ENCODE measurements at regions not wholly inside any gene's neighbourhood (a gene's known extent, or its start where the extent isn't known, plus 50 kb on each side); places are given as distances from the start of the nearest gene placed in this dataset.
"Not testable (repeated sequence)": the region's sequence is repeated elsewhere in the genome, so short reads cannot be mapped to it uniquely, and the experiment has no call there.

GRCh38 chr1:65083263-65083896 lies 64.6 kb upstream of the AK4 start:
- Histone ChIP-seq H3K9me3 (ENCODE audit: low read length) (no peaks in the 10 kb centered on the region), H3K36me3 (ENCODE audit: insufficient read depth, low read length) (no peaks in the 10 kb centered on the region), H2AFZ (ENCODE audit: low read depth, low read length) (no peak overlapping the region), H3K4me3 (ENCODE audit: low read length) (no peak overlapping the region), H3K4me1 (ENCODE audit: insufficient read depth, low read length) (no peaks in the 10 kb centered on the region), H3K27me3 (ENCODE audit: insufficient read depth, low read length) (no peaks in the 10 kb centered on the region)

GRCh38 chr1:65084066-65084465 lies 63.9 kb upstream of the AK4 start:
- no peaks in the 10 kb centered on the region for H3K4me1 ChIP-seq (ENCODE audit: insufficient read depth, low read length)
- no peak overlapping the region for H3K4me3 ChIP-seq (ENCODE audit: low read length)
- no peak overlapping the region for H2AFZ ChIP-seq (ENCODE audit: low read depth, low read length)
- no peaks in the 10 kb centered on the region for H3K27me3 ChIP-seq (ENCODE audit: insufficient read depth, low read length)
- no peaks in the 10 kb centered on the region for H3K36me3 ChIP-seq (ENCODE audit: insufficient read depth, low read length)
- no peaks in the 10 kb centered on the region for H3K9me3 ChIP-seq (ENCODE audit: low read length)

- not testable (repeated sequence) for H3K36me3 ChIP-seq (ENCODE audit: insufficient read depth, low read length); H3K27me3 ChIP-seq (ENCODE audit: insufficient read depth, low read length); H3K9me3 ChIP-seq (ENCODE audit: low read length); H2AFZ ChIP-seq (ENCODE audit: low read depth, low read length); H3K4me1 ChIP-seq (ENCODE audit: insufficient read depth, low read length); H3K4me3 ChIP-seq (ENCODE audit: low read length)
Observed at GRCh38 chr1:65087519-65087918, 60.5 kb upstream of the AK4 start.

GRCh38 chr1:65090406-65090805 lies 57.6 kb upstream of the AK4 start:
- no peaks in the 10 kb centered on the region for H3K4me1 ChIP-seq (ENCODE audit: insufficient read depth, low read length)
- H3K36me3 ChIP-seq (ENCODE audit: insufficient read depth, low read length) = no peaks in the 10 kb centered on the region
- no peaks in the 10 kb centered on the region for H3K9me3 ChIP-seq (ENCODE audit: low read length)
- H2AFZ ChIP-seq (ENCODE audit: low read depth, low read length) = no peak overlapping the region
- no peak overlapping the region for H3K4me3 ChIP-seq (ENCODE audit: low read length)
- peaks cover 4% of the 10 kb centered on the region for H3K27me3 ChIP-seq (ENCODE audit: insufficient read depth, low read length)

GRCh38 chr1:65092691-65093090 lies 55.3 kb upstream of the AK4 start:
- H3K36me3 ChIP-seq (ENCODE audit: insufficient read depth, low read length) = no peaks in the 10 kb centered on the region
- no peaks in the 10 kb centered on the region for H3K9me3 ChIP-seq (ENCODE audit: low read length)
- no peak overlapping the region for H3K4me3 ChIP-seq (ENCODE audit: low read length)
- peaks cover 4% of the 10 kb centered on the region for H3K27me3 ChIP-seq (ENCODE audit: insufficient read depth, low read length)
- no peak overlapping the region for H2AFZ ChIP-seq (ENCODE audit: low read depth, low read length)
- no peaks in the 10 kb centered on the region for H3K4me1 ChIP-seq (ENCODE audit: insufficient read depth, low read length)

- H3K27me3 ChIP-seq (ENCODE audit: insufficient read depth, low read length) = peaks cover 4% of the 10 kb centered on the region
- no peak overlapping the region for H2AFZ ChIP-seq (ENCODE audit: low read depth, low read length)
- no peaks in the 10 kb centered on the region for H3K36me3 ChIP-seq (ENCODE audit: insufficient read depth, low read length)
Observed at GRCh38 chr1:65097076-65097475, 50.9 kb upstream of the AK4 start.

More at GRCh38 chr1:65097076-65097475, 50.9 kb upstream of the AK4 start:
- no peaks in the 10 kb centered on the region for H3K4me1 ChIP-seq (ENCODE audit: insufficient read depth, low read length)
- H3K9me3 ChIP-seq (ENCODE audit: low read length) = peaks cover 3% of the 10 kb centered on the region
- H3K4me3 ChIP-seq (ENCODE audit: low read length) = no peak overlapping the region

Measured in neuron (in vitro differentiated cells).